ENCODE measurements at regions not wholly inside any gene's neighbourhood (a gene's known extent, or its start where the extent isn't known, plus 50 kb on each side); places are given as distances from the start of the nearest gene placed in this dataset.
"Not testable (repeated sequence)": the region's sequence is repeated elsewhere in the genome, so short reads cannot be mapped to it uniquely, and the experiment has no call there.

DNA sequence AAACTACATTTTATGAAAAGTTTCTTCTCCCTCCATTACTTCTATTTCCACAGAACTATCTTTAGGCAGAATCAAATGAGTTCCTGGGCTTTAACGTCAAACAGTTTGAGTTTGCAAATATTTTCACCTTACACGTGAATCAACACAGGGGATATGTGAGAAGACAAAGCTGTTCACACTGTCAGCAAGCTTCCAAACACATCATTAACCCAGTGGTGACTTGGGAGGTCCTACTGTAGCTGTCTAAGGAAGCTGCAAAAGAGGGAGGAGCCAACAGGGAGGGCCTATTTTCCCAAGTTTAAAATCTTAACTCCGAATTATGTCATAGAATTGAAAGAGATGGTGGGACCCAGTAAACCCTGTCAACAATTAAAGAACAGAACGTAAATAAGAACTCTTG, 337.8 kb upstream of the DNAJC19 start:
- H3K4me3 ChIP-seq (ENCODE audit: low read depth in 2 of 2, low read length in 1 of 2), result no peak overlapping the region
- peaks cover 0 to 11% of the 10 kb centered on the region in 2 experiments; a peak in 2 of 4 replicates for H3K4me1 ChIP-seq (ENCODE audit: control insufficient read depth in 1 of 2, insufficient read depth in 2 of 2, low read depth in 1 of 2, low read length in 1 of 2)
- no peaks in the 10 kb centered on the region for H3K27me3 ChIP-seq (ENCODE audit: insufficient read depth)
- no peak overlapping the region for H2AFZ ChIP-seq (ENCODE audit: low read depth)
- ChIA-PET CTCF (interaction anchor here (0.6 to 5.9 kb wide), 36 partner anchors 10 to 1357 kb away, joined by 3 to 76 read pairs (median 4); no protein-coding TSS in a partner anchor), POLR2A (no interaction called here)
- TF ChIP-seq, protein P1, sequence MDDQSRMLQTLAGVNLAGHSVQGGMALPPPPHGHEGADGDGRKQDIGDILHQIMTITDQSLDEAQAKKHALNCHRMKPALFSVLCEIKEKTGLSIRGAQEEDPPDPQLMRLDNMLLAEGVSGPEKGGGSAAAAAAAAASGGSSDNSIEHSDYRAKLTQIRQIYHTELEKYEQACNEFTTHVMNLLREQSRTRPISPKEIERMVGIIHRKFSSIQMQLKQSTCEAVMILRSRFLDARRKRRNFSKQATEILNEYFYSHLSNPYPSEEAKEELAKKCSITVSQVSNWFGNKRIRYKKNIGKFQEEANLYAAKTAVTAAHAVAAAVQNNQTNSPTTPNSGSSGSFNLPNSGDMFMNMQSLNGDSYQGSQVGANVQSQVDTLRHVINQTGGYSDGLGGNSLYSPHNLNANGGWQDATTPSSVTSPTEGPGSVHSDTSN (IDR thresholded peaks at IDR 0.05), result no peak
- TF ChIP-seq YY1 (IDR thresholded peaks at IDR 0.05; ENCODE audit: low read depth), result no peak
- TF ChIP-seq, protein P2, sequence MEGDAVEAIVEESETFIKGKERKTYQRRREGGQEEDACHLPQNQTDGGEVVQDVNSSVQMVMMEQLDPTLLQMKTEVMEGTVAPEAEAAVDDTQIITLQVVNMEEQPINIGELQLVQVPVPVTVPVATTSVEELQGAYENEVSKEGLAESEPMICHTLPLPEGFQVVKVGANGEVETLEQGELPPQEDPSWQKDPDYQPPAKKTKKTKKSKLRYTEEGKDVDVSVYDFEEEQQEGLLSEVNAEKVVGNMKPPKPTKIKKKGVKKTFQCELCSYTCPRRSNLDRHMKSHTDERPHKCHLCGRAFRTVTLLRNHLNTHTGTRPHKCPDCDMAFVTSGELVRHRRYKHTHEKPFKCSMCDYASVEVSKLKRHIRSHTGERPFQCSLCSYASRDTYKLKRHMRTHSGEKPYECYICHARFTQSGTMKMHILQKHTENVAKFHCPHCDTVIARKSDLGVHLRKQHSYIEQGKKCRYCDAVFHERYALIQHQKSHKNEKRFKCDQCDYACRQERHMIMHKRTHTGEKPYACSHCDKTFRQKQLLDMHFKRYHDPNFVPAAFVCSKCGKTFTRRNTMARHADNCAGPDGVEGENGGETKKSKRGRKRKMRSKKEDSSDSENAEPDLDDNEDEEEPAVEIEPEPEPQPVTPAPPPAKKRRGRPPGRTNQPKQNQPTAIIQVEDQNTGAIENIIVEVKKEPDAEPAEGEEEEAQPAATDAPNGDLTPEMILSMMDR (IDR thresholded peaks at IDR 0.05), result no peak
- TF ChIP-seq, protein P3, sequence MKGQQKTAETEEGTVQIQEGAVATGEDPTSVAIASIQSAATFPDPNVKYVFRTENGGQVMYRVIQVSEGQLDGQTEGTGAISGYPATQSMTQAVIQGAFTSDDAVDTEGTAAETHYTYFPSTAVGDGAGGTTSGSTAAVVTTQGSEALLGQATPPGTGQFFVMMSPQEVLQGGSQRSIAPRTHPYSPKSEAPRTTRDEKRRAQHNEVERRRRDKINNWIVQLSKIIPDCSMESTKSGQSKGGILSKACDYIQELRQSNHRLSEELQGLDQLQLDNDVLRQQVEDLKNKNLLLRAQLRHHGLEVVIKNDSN (IDR thresholded peaks at IDR 0.05; ENCODE audit: borderline replicate concordance, low read depth), result no peak
- no peak for TF ChIP-seq FOXM1 (IDR thresholded peaks at IDR 0.05; ENCODE audit: low read depth)
- TF ChIP-seq TCF12 (IDR thresholded peaks at IDR 0.05), result no peak
- TF ChIP-seq FOXJ3 (CRISPR knock-in tag; IDR thresholded peaks at IDR 0.05), result no peak
- no peak for TF ChIP-seq POLR2AphosphoS5 (IDR thresholded peaks at IDR 0.05; ENCODE audit: low read depth, low read length)
- TF ChIP-seq, protein P4, sequence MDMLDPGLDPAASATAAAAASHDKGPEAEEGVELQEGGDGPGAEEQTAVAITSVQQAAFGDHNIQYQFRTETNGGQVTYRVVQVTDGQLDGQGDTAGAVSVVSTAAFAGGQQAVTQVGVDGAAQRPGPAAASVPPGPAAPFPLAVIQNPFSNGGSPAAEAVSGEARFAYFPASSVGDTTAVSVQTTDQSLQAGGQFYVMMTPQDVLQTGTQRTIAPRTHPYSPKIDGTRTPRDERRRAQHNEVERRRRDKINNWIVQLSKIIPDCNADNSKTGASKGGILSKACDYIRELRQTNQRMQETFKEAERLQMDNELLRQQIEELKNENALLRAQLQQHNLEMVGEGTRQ (IDR thresholded peaks at IDR 0.05; ENCODE audit: borderline replicate concordance, low read depth, low read length), result no peak
- TF ChIP-seq RFX5 (IDR thresholded peaks at IDR 0.05; ENCODE audit: low read length), result no peak
- TF ChIP-seq NRF1 (IDR thresholded peaks at IDR 0.05; ENCODE audit: low read depth, low read length), result no peak
- DNase-seq, result no peak
- no peaks in the 10 kb centered on the region for H3K36me3 ChIP-seq (replicated peaks in 1 of 2; ENCODE audit: control insufficient read depth in 1 of 2, insufficient read depth in 2 of 2, low read length in 1 of 2)
- H3K79me2 ChIP-seq (ENCODE audit: insufficient read depth), result no peaks in the 10 kb centered on the region
- no peaks in the 10 kb centered on the region for H3F3A ChIP-seq (replicated peaks; ENCODE audit: insufficient read depth)
- H3K9me2 ChIP-seq, result no peaks in the 10 kb centered on the region
- H3K4me2 ChIP-seq, result no peak overlapping the region
- no peak overlapping the region for H3K27ac ChIP-seq (ENCODE audit: low read depth in 2 of 2, low read length in 1 of 2)
- WGBS (ENCODE audit: low lambda C conversion rate), result 51% methylated on average over 4 of the region's 4 CpGs
- H3K9ac ChIP-seq, result no peak overlapping the region
- no peaks in the 10 kb centered on the region for H3K9me3 ChIP-seq
- no peaks in the 10 kb centered on the region for H4K20me1 ChIP-seq (ENCODE audit: insufficient read depth)

DNA sequence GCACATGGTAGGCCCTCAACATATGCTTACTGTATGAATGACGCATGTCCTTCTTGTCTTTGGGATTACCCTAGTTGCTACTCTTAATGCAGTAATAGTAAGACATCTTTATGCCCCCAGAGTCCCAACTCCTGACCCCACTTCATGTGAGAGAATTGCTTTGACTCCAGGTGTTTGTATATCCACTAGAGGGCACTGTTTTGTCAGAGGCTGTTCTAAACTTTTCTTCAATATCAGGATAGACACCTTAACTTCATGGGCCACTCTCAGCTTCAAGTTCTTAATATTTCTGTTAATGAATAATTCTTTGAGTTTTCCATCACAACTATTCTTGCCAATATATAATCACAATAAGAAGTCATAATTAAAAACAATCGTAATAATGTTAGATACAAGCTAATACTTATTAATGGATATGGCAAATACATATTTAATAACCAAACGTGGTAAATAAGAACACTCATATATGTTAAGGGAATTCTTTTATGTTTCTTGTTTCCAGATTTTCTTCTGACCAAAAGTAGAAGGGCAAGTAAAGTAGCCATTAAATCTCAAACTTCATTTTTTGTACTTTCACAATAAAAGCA, 337.2 kb upstream of the DNAJC19 start:
- Histone ChIP-seq H3K27me3 (ENCODE audit: insufficient read depth) (no peaks in the 10 kb centered on the region), H3K4me1 (ENCODE audit: control insufficient read depth in 1 of 2, insufficient read depth in 2 of 2, low read depth in 1 of 2, low read length in 1 of 2) (peaks cover 0 to 10% of the 10 kb centered on the region in 2 experiments; a peak in 2 of 4 replicates), H3F3A (replicated peaks; ENCODE audit: insufficient read depth) (no peaks in the 10 kb centered on the region), H3K27ac (ENCODE audit: low read depth in 2 of 2, low read length in 1 of 2) (no peak overlapping the region), H2AFZ (ENCODE audit: low read depth) (no peak overlapping the region), H3K79me2 (ENCODE audit: insufficient read depth) (no peaks in the 10 kb centered on the region), H3K9me2 (no peaks in the 10 kb centered on the region), H3K4me3 (ENCODE audit: low read depth in 2 of 2, low read length in 1 of 2) (no peak overlapping the region), H3K36me3 (replicated peaks in 1 of 2; ENCODE audit: control insufficient read depth in 1 of 2, insufficient read depth in 2 of 2, low read length in 1 of 2) (no peaks in the 10 kb centered on the region), H3K9ac (no peak overlapping the region), H3K9me3 (no peaks in the 10 kb centered on the region), H3K4me2 (no peak overlapping the region), H4K20me1 (ENCODE audit: insufficient read depth) (no peaks in the 10 kb centered on the region)
- DNase-seq, result no peak
- POLR2A ChIA-PET, result no interaction called here
- WGBS (ENCODE audit: low lambda C conversion rate), result 53% methylated on average over 3 of the region's 3 CpGs
- TF ChIP-seq, protein P2 (IDR thresholded peaks at IDR 0.05), result peak; percentile 80
- TF ChIP-seq ELF1 (IDR thresholded peaks at IDR 0.05), result no peak
- TF ChIP-seq RAD21 (IDR thresholded peaks at IDR 0.05; ENCODE audit: low read length), result peak; percentile 75
- TF ChIP-seq SMC3 (IDR thresholded peaks at IDR 0.05; ENCODE audit: low read depth, low read length), result peak; percentile 64
- no peak for TF ChIP-seq GABPA (IDR thresholded peaks at IDR 0.05; ENCODE audit: low read depth)
- CTCF ChIA-PET, result interaction anchor here (0.6 to 5.9 kb wide), 41 partner anchors 9 to 1357 kb away, joined by 3 to 76 read pairs (median 4); no protein-coding TSS in a partner anchor

DNA sequence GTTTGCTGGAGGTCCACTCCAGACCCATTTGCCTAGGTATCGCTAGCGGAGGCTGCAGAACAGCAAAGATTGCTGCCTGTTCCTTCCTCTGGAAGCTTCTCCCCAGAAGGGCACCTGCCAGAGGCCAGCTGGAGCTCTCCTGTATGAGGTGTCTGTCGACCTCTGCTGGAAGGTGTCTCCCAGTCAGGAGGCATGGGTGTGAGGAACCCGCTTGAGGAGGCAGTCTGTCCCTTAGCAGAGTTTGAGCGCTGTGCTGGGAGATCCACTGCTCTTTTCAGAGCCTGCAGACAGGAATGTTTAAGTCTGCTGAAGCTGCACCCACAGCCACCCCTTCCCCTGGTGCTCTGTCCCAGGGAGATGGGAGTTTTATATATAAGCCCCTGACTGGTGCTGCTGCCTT, 335.0 kb upstream of the DNAJC19 start:
- H4K20me1 ChIP-seq (ENCODE audit: insufficient read depth); H3F3A ChIP-seq (replicated peaks; ENCODE audit: insufficient read depth); H3K4me3 ChIP-seq (ENCODE audit: low read depth in 2 of 2, low read length in 1 of 2); POLR2A ChIA-PET; DNase-seq; H3K9me2 ChIP-seq; H3K27me3 ChIP-seq (ENCODE audit: insufficient read depth); H3K9me3 ChIP-seq; H3K4me1 ChIP-seq (ENCODE audit: control insufficient read depth in 1 of 2, insufficient read depth in 2 of 2, low read depth in 1 of 2, low read length in 1 of 2); H3K9ac ChIP-seq; H3K36me3 ChIP-seq (replicated peaks in 1 of 2; ENCODE audit: control insufficient read depth in 1 of 2, insufficient read depth in 2 of 2, low read length in 1 of 2); H3K79me2 ChIP-seq (ENCODE audit: insufficient read depth); H3K4me2 ChIP-seq; H3K27ac ChIP-seq (ENCODE audit: low read depth in 2 of 2, low read length in 1 of 2); H2AFZ ChIP-seq (ENCODE audit: low read depth): not testable (repeated sequence)
- WGBS (ENCODE audit: low lambda C conversion rate), result 66% methylated on average over 5 of the region's 5 CpGs
- CTCF ChIA-PET, result interaction anchor here (0.8 to 3.2 kb wide), 4 partner anchors 45 to 376 kb away, joined by 3 to 14 read pairs (median 11); no protein-coding TSS in a partner anchor

Measured in SK-N-SH (cell line).